ENCODE measurements at regions not wholly inside any gene's neighbourhood (a gene's known extent, or its start where the extent isn't known, plus 50 kb on each side); places are given as distances from the start of the nearest gene placed in this dataset.
"Not testable (repeated sequence)": the region's sequence is repeated elsewhere in the genome, so short reads cannot be mapped to it uniquely, and the experiment has no call there.

- no peak for DNase-seq (ENCODE audit: insufficient read length)
- no peak for FAIRE-seq
- TF ChIP-seq POLR2AphosphoS5 (IDR thresholded peaks at IDR 0.05; ENCODE audit: low read depth, low read length), result no peak
- TF ChIP-seq POLR2A (IDR thresholded peaks at IDR 0.05; ENCODE audit: low read depth, low read length), result no peak
- no peak for TF ChIP-seq TAF1 (IDR thresholded peaks at IDR 0.05; ENCODE audit: borderline replicate concordance, low read depth, low read length)
These were observed 1120.0 kb upstream of the CDH10 start for GRCh38 chr5:25764733-25765132.

- DNase-seq (ENCODE audit: insufficient read length) (no peak), FAIRE-seq (no peak)
- TF ChIP-seq TAF1 (IDR thresholded peaks at IDR 0.05; ENCODE audit: borderline replicate concordance, low read depth, low read length) (no peak), POLR2A (IDR thresholded peaks at IDR 0.05; ENCODE audit: low read depth, low read length) (no peak), POLR2AphosphoS5 (IDR thresholded peaks at IDR 0.05; ENCODE audit: low read depth, low read length) (no peak)
These were observed 1119.0 kb upstream of the CDH10 start for GRCh38 chr5:25763781-25764180.

GRCh38 chr5:25754895-25755294 is 1110.1 kb upstream of the CDH10 start:
- DNase-seq (ENCODE audit: insufficient read length) (no peak), FAIRE-seq (no peak)
- TF ChIP-seq POLR2AphosphoS5 (IDR thresholded peaks at IDR 0.05; ENCODE audit: low read depth, low read length), result no peak
- no peak for TF ChIP-seq POLR2A (IDR thresholded peaks at IDR 0.05; ENCODE audit: low read depth, low read length)
- no peak for TF ChIP-seq TAF1 (IDR thresholded peaks at IDR 0.05; ENCODE audit: borderline replicate concordance, low read depth, low read length)

GRCh38 chr5:25744908-25745307 is 1100.1 kb upstream of the CDH10 start:
- DNase-seq (ENCODE audit: insufficient read length) (no peak), FAIRE-seq (no peak)
- TF ChIP-seq POLR2AphosphoS5 (IDR thresholded peaks at IDR 0.05; ENCODE audit: low read depth, low read length) (no peak), TAF1 (IDR thresholded peaks at IDR 0.05; ENCODE audit: borderline replicate concordance, low read depth, low read length) (no peak), POLR2A (IDR thresholded peaks at IDR 0.05; ENCODE audit: low read depth, low read length) (no peak)

- DNase-seq (ENCODE audit: insufficient read length), result no peak
- FAIRE-seq, result no peak
- no peak for TF ChIP-seq TAF1 (IDR thresholded peaks at IDR 0.05; ENCODE audit: borderline replicate concordance, low read depth, low read length)
- TF ChIP-seq POLR2A (IDR thresholded peaks at IDR 0.05; ENCODE audit: low read depth, low read length), result no peak
- no peak for TF ChIP-seq POLR2AphosphoS5 (IDR thresholded peaks at IDR 0.05; ENCODE audit: low read depth, low read length)
These were observed 1071.9 kb upstream of the CDH10 start for GRCh38 chr5:25716680-25717079.

- no peak for DNase-seq (ENCODE audit: insufficient read length)
- TF ChIP-seq POLR2A (IDR thresholded peaks at IDR 0.05; ENCODE audit: low read depth, low read length), result no peak
- no peak for TF ChIP-seq POLR2AphosphoS5 (IDR thresholded peaks at IDR 0.05; ENCODE audit: low read depth, low read length)
- TF ChIP-seq TAF1 (IDR thresholded peaks at IDR 0.05; ENCODE audit: borderline replicate concordance, low read depth, low read length), result no peak
- FAIRE-seq, result no peak
These were observed 1068.5 kb upstream of the CDH10 start for GRCh38 chr5:25713259-25713658.

GRCh38 chr5:25707093-25707492 is 1062.3 kb upstream of the CDH10 start:
- TF ChIP-seq POLR2A (IDR thresholded peaks at IDR 0.05; ENCODE audit: low read depth, low read length) (no peak), TAF1 (IDR thresholded peaks at IDR 0.05; ENCODE audit: borderline replicate concordance, low read depth, low read length) (no peak), POLR2AphosphoS5 (IDR thresholded peaks at IDR 0.05; ENCODE audit: low read depth, low read length) (no peak)
- DNase-seq (ENCODE audit: insufficient read length) (no peak), FAIRE-seq (no peak)

- FAIRE-seq (no peak), DNase-seq (ENCODE audit: insufficient read length) (no peak)
- no peak for TF ChIP-seq TAF1 (IDR thresholded peaks at IDR 0.05; ENCODE audit: borderline replicate concordance, low read depth, low read length)
- no peak for TF ChIP-seq POLR2AphosphoS5 (IDR thresholded peaks at IDR 0.05; ENCODE audit: low read depth, low read length)
These were observed 1057.2 kb upstream of the CDH10 start for GRCh38 chr5:25701936-25702335.

GRCh38 chr5:25694801-25695200 is 1050.0 kb upstream of the CDH10 start:
- no peak for FAIRE-seq
- TF ChIP-seq POLR2A (IDR thresholded peaks at IDR 0.05; ENCODE audit: low read depth, low read length) (no peak), POLR2AphosphoS5 (IDR thresholded peaks at IDR 0.05; ENCODE audit: low read depth, low read length) (no peak), TAF1 (IDR thresholded peaks at IDR 0.05; ENCODE audit: borderline replicate concordance, low read depth, low read length) (no peak)
- no peak for DNase-seq (ENCODE audit: insufficient read length)

- DNase-seq (ENCODE audit: insufficient read length), result no peak
- no peak for TF ChIP-seq POLR2A (IDR thresholded peaks at IDR 0.05; ENCODE audit: low read depth, low read length)
- TF ChIP-seq POLR2AphosphoS5 (IDR thresholded peaks at IDR 0.05; ENCODE audit: low read depth, low read length), result no peak
- no peak for TF ChIP-seq TAF1 (IDR thresholded peaks at IDR 0.05; ENCODE audit: borderline replicate concordance, low read depth, low read length)
- FAIRE-seq, result no peak
These were observed 1043.4 kb upstream of the CDH10 start for GRCh38 chr5:25688156-25688555.

GRCh38 chr5:25669645-25670401 is 1025.0 kb upstream of the CDH10 start:
- no peak for FAIRE-seq
- no peak for DNase-seq (ENCODE audit: insufficient read length)
- TF ChIP-seq TAF1 (IDR thresholded peaks at IDR 0.05; ENCODE audit: borderline replicate concordance, low read depth, low read length) (no peak), POLR2AphosphoS5 (IDR thresholded peaks at IDR 0.05; ENCODE audit: low read depth, low read length) (no peak), POLR2A (IDR thresholded peaks at IDR 0.05; ENCODE audit: low read depth, low read length) (no peak)

- no peak for TF ChIP-seq TAF1 (IDR thresholded peaks at IDR 0.05; ENCODE audit: borderline replicate concordance, low read depth, low read length)
- no peak for TF ChIP-seq POLR2A (IDR thresholded peaks at IDR 0.05; ENCODE audit: low read depth, low read length)
- no peak for TF ChIP-seq POLR2AphosphoS5 (IDR thresholded peaks at IDR 0.05; ENCODE audit: low read depth, low read length)
- FAIRE-seq, result no peak
- no peak for DNase-seq (ENCODE audit: insufficient read length)
These were observed 1017.8 kb upstream of the CDH10 start for GRCh38 chr5:25662610-25663009.

- FAIRE-seq; DNase-seq (ENCODE audit: insufficient read length): not testable (repeated sequence)
These were observed 1005.5 kb upstream of the CDH10 start for GRCh38 chr5:25650316-25650715.
